ENCODE measurements at regions not wholly inside any gene's neighbourhood (a gene's known extent, or its start where the extent isn't known, plus 50 kb on each side); places are given as distances from the start of the nearest gene placed in this dataset.

DNA sequence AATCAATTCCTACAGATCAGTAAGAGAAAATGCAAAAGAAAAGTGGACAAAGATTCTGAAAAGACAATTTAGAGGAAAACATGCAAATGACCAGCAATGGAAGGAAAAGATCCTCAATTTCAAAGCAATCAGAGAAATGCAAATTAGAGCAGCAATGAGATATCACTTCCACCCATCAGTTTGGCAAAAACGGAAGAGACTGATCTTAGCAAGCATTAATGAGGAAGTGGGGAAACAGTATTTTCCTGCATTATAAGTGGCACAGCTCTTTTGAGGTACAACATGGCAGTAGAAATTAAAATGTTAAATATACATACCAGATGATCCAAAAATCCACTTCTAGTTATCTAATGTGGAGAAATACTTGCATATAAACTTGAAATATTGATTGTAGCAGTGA is 69.1 kb upstream of the SLC7A1 start:
- DNase-seq (ENCODE audit: low read depth): no peak

DNA sequence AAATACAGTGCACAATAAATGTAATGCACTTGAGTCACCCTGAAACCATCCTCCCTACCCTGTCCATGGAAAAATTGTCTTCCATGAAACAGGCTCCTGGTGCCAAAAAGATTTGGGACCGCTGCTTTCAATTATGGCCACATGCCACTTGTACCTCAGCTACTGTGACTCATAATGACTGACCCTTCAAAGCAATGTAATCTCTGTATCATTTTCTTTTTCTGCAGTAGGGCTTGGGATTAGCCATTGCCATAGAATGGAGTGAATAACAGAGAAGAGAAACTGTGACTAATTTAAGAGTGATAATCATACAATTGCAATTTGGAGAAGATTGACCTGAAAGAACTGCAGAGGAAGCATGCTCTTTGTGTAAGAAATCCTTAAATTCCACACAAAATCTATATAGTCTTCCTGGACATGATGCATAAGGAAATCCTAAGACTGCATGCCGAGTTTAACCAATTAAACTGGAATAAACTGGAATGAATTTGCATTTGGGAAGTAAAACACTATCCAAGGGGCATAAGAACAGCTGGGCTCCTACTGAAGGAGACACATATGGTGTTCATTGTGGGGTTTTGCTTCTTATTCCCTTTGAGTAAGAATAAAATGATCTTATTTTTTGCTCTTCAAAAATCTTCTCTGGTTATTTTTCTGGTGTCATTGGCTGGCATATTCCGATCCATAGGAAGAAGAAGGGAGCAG is 59.5 kb upstream of the SLC7A1 start:
- no peak for DNase-seq (ENCODE audit: low read depth)

GRCh38 chr13:29654384-29654783 is 58.9 kb upstream of the SLC7A1 start:
- DNase-seq (ENCODE audit: low read depth): no peak

DNA sequence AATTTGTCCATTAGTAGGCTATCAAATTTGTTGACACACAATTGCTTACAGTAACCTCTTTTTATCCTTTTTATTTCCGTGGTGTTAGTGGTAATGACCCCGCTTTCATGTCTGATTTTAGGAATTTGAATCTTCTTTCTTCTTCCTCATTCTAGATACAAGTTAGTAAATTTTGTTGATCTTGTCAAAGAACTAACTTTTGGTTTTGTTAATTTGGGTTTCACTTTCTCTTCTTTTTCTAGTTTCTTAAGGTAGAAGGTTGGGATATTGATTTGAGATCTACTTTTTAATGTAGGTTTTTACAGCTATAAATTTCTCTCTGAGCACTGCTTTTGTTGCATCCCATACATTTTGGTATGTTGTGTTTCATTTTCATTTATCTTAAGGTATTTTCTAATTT is 53.3 kb upstream of the SLC7A1 start:
- DNase-seq (ENCODE audit: low read depth): no peak

All from T follicular helper cell (primary cell).